HG03342 (cell line): ENCODE measurements at regions not wholly inside any gene's neighbourhood (a gene's known extent, or its start where the extent isn't known, plus 50 kb on each side); places are given as distances from the start of the nearest gene placed in this dataset.

Source experiments
- ATAC-seq: cut with Tn5 transposase; IDR thresholded peaks from one replicate; pipeline ENCODE4 v1.9.1; 2021; ENCODE audit warnings: mild to moderate bottlenecking, moderate library complexity; ENCODE audit not compliant: unreplicated experiment

GRCh38 chr5:5813441-5813840 lies 391.0 kb downstream of the ICE1 start:
- no peak for ATAC-seq

GRCh38 chr5:5810461-5810860 lies 388.0 kb downstream of the ICE1 start:
- no peak for ATAC-seq

- no peak for ATAC-seq
Observed at GRCh38 chr5:5805916-5806315, 383.4 kb downstream of the ICE1 start.

GRCh38 chr5:5804478-5805233 lies 382.2 kb downstream of the ICE1 start:
- no peak for ATAC-seq

- ATAC-seq, result no peak
Observed at GRCh38 chr5:5800801-5801761, 378.6 kb downstream of the ICE1 start.

- ATAC-seq, result peak; percentile 64
Observed at GRCh38 chr5:5799826-5800225, 377.3 kb downstream of the ICE1 start.

GRCh38 chr5:5799229-5799628 lies 376.8 kb downstream of the ICE1 start:
- ATAC-seq, result no peak

- ATAC-seq, result no peak
Observed at GRCh38 chr5:5798462-5798861, 376.0 kb downstream of the ICE1 start.

GRCh38 chr5:5798041-5798440 lies 375.6 kb downstream of the ICE1 start:
- ATAC-seq, result no peak

- no peak for ATAC-seq
Observed at GRCh38 chr5:5795074-5795771, 372.7 kb downstream of the ICE1 start.

GRCh38 chr5:5794118-5794560 lies 371.7 kb downstream of the ICE1 start:
- ATAC-seq, result no peak

- ATAC-seq, result no peak
Observed at GRCh38 chr5:5793242-5794117, 371.0 kb downstream of the ICE1 start.

- ATAC-seq, result no peak
Observed at GRCh38 chr5:5792106-5792505, 369.6 kb downstream of the ICE1 start.

GRCh38 chr5:5788793-5789192 lies 366.3 kb downstream of the ICE1 start:
- ATAC-seq, result no peak

- no peak for ATAC-seq
Observed at GRCh38 chr5:5787373-5787772, 364.9 kb downstream of the ICE1 start.

- ATAC-seq, result no peak
Observed at GRCh38 chr5:5784101-5784500, 361.6 kb downstream of the ICE1 start.

- no peak for ATAC-seq
Observed at GRCh38 chr5:5783021-5783420, 360.5 kb downstream of the ICE1 start.

GRCh38 chr5:5782402-5782801 lies 359.9 kb downstream of the ICE1 start:
- no peak for ATAC-seq

GRCh38 chr5:5781335-5781734 lies 358.9 kb downstream of the ICE1 start:
- no peak for ATAC-seq

- no peak for ATAC-seq
Observed at GRCh38 chr5:5780253-5780652, 357.8 kb downstream of the ICE1 start.
